OCI-LY3 (cell line): ENCODE measurements at regions not wholly inside any gene's neighbourhood (a gene's known extent, or its start where the extent isn't known, plus 50 kb on each side); places are given as distances from the start of the nearest gene placed in this dataset.

Experiments
- EZH2phosphoT487 ChIP-seq: fragments of 200-600 bp; shearing (Covaris generic); IDR thresholded peaks from 2 replicates; pipeline ENCODE4 v1.6.1; 2018; ENCODE audit warnings: antibody characterized with exemption, mixed run types, low read depth
- TF ChIP-seq, protein P1 (sequence below): fragments of 200-600, 300-600 bp; sonication (generic); IDR thresholded peaks from 2 replicates; pipeline ENCODE4 v1.5.1; 2014; ENCODE audit warnings: antibody characterized with exemption, low read length, low read depth

DNA sequence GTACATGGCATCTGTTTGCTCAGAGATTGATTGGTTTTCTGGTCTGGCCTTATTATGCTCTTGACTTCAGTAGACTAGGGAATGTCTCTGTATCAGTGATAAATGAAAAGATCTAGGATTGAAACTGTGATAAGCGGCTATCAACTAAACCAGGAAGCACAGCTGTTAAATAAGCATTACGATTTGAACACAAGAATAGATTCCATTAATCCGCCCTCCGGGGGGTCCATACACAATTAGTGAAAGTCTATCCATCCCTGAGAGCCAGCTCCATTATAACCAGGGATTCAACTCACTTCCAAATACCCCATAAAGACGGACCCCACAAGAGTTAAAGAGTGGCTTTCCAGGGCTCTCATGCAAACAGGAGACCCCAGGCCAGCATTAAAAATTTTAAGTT lies 279.0 kb downstream of the GRIN2B start:
- TF ChIP-seq, protein P1, sequence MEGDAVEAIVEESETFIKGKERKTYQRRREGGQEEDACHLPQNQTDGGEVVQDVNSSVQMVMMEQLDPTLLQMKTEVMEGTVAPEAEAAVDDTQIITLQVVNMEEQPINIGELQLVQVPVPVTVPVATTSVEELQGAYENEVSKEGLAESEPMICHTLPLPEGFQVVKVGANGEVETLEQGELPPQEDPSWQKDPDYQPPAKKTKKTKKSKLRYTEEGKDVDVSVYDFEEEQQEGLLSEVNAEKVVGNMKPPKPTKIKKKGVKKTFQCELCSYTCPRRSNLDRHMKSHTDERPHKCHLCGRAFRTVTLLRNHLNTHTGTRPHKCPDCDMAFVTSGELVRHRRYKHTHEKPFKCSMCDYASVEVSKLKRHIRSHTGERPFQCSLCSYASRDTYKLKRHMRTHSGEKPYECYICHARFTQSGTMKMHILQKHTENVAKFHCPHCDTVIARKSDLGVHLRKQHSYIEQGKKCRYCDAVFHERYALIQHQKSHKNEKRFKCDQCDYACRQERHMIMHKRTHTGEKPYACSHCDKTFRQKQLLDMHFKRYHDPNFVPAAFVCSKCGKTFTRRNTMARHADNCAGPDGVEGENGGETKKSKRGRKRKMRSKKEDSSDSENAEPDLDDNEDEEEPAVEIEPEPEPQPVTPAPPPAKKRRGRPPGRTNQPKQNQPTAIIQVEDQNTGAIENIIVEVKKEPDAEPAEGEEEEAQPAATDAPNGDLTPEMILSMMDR, result no peak
- no peak for TF ChIP-seq EZH2phosphoT487
